GM12892 (cell line): ENCODE measurements at regions not wholly inside any gene's neighbourhood (a gene's known extent, or its start where the extent isn't known, plus 50 kb on each side); places are given as distances from the start of the nearest gene placed in this dataset.

Experiments
- POLR2A ChIP-seq: IDR thresholded peaks from 2 replicates; pipeline ENCODE4 v1.6.1; 2011; ENCODE audit warnings: low read depth, low read length, control low read depth
- POLR2AphosphoS5 ChIP-seq: IDR thresholded peaks from 2 replicates; pipeline ENCODE4 v1.6.1; 2011; ENCODE audit warnings: low read depth, low read length, control low read depth
- TAF1 ChIP-seq: IDR thresholded peaks from 2 replicates; pipeline ENCODE4 v1.6.1; 2011; ENCODE audit warnings: low read depth, mild to moderate bottlenecking, control low read depth, low read length, borderline replicate concordance

- TF ChIP-seq POLR2AphosphoS5 (no peak), POLR2A (no peak), TAF1 (no peak)
These were observed 61.6 kb downstream of the SERPINA3 start for GRCh38 chr14:94673781-94674231.
